ENCODE measurements at regions not wholly inside any gene's neighbourhood (a gene's known extent, or its start where the extent isn't known, plus 50 kb on each side); places are given as distances from the start of the nearest gene placed in this dataset.

DNA sequence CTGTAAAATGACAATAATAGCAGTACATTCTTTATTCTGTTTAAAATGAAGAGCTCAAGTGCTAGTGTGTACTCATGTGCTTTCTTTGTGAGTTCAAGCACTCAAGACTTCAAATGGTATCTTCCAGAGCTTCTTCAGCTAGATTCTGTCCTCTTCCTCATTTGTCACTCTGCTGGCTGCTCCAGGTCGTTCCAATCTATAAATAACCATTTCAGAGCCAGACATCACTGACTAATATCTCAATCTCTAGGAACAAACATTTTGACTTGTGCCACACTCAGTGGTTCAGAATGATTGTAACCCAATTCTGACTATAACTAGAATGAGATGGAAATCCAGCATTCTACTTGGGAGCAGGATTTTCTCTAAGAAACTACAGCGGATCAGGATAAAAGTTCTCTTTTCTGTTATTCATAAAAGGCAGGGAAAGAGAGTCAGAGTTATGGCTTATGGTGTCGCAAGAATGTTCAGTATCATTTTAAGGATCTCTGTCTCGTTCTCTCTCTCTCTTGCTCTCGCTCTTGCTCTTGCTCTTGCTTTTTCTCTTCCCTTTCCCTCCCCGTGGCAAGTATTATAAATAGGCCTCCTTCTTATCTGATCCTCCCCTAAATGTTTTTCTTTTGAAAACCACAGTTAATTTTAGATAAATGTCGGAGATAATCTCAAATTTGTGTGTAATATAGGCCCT is 116.3 kb upstream of the MAF start:
- BruUV-seq (replicated peaks), result no TSS peak
- H3K27me3 ChIP-seq (replicated peaks; ENCODE audit: control insufficient read depth, insufficient read depth, low read length), result no peaks in the 10 kb centered on the region
- no peaks in the 10 kb centered on the region for H3K36me3 ChIP-seq (ENCODE audit: control insufficient read depth, insufficient read depth, low read length)
- DNase-seq, result no peak
- no peak overlapping the region for H3K4me3 ChIP-seq (ENCODE audit: low read depth, low read length)
- Mint-ChIP-seq H3K4me1 (ENCODE audit: low read depth, unreplicated experiment) (peaks cover 27% of the 10 kb centered on the region), H3K4me3 (ENCODE audit: unreplicated experiment) (no peak overlapping the region), H3K27ac (ENCODE audit: unreplicated experiment) (peak overlapping the region; percentile 12), H3K36me3 (ENCODE audit: insufficient read depth, unreplicated experiment) (no peaks in the 10 kb centered on the region), H3K9me3 (ENCODE audit: unreplicated experiment) (no peaks in the 10 kb centered on the region), H3K27me3 (ENCODE audit: insufficient read depth, unreplicated experiment) (no peaks in the 10 kb centered on the region)
- H3K9me3 ChIP-seq, result no peaks in the 10 kb centered on the region
- intact Hi-C loops (cut with micrococcal nuclease; ENCODE audit: unreplicated experiment), result no loop called here
- TF ChIP-seq, protein P1, sequence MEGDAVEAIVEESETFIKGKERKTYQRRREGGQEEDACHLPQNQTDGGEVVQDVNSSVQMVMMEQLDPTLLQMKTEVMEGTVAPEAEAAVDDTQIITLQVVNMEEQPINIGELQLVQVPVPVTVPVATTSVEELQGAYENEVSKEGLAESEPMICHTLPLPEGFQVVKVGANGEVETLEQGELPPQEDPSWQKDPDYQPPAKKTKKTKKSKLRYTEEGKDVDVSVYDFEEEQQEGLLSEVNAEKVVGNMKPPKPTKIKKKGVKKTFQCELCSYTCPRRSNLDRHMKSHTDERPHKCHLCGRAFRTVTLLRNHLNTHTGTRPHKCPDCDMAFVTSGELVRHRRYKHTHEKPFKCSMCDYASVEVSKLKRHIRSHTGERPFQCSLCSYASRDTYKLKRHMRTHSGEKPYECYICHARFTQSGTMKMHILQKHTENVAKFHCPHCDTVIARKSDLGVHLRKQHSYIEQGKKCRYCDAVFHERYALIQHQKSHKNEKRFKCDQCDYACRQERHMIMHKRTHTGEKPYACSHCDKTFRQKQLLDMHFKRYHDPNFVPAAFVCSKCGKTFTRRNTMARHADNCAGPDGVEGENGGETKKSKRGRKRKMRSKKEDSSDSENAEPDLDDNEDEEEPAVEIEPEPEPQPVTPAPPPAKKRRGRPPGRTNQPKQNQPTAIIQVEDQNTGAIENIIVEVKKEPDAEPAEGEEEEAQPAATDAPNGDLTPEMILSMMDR (IDR thresholded peaks at IDR 0.05; ENCODE audit: insufficient read depth in 1 of 2, low read depth in 1 of 2, low read length in 1 of 2, severe bottlenecking in 1 of 2, unreplicated experiment in 1 of 2), result no peak
- ChIA-PET POLR2A (no interaction called here), CTCF (no interaction called here)
- H3K4me1 ChIP-seq, result peaks cover 41% of the 10 kb centered on the region

DNA sequence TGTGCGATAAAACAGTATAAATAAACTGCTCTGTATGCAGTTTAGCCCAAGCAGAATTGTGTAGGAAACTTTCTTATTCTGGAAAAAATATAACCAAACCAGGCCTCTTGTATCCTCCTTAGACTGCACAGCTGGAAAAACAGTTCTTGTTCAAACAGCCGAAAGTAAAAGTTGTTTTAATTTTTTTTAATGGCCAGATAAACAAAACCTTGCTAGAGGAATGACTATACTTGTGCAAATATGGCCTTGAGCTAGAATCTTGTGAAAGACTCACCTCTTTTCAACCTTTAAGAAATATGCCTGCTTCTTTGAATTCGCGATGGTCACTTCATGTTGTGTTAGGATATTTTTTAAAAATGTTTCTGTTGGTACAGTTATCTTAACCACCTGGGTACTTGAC is 114.5 kb upstream of the MAF start:
- no peak overlapping the region for H3K27ac Mint-ChIP-seq (ENCODE audit: unreplicated experiment)
- H3K9me3 Mint-ChIP-seq (ENCODE audit: unreplicated experiment), result no peaks in the 10 kb centered on the region
- Histone ChIP-seq H3K4me3 (ENCODE audit: low read depth, low read length) (no peak overlapping the region), H3K9me3 (no peaks in the 10 kb centered on the region), H3K4me1 (peaks cover 49% of the 10 kb centered on the region), H3K36me3 (ENCODE audit: control insufficient read depth, insufficient read depth, low read length) (no peaks in the 10 kb centered on the region), H3K27me3 (replicated peaks; ENCODE audit: control insufficient read depth, insufficient read depth, low read length) (no peaks in the 10 kb centered on the region)
- intact Hi-C loops (cut with micrococcal nuclease; ENCODE audit: unreplicated experiment), result no loop called here
- peak in 1 of 2 experiments; percentile 15 for DNase-seq
- no peaks in the 10 kb centered on the region for H3K27me3 Mint-ChIP-seq (ENCODE audit: insufficient read depth, unreplicated experiment)
- TF ChIP-seq, protein P1 (IDR thresholded peaks at IDR 0.05; ENCODE audit: insufficient read depth in 1 of 2, low read depth in 1 of 2, low read length in 1 of 2, severe bottlenecking in 1 of 2, unreplicated experiment in 1 of 2), result no peak
- H3K4me3 Mint-ChIP-seq (ENCODE audit: unreplicated experiment), result no peak overlapping the region
- H3K4me1 Mint-ChIP-seq (ENCODE audit: low read depth, unreplicated experiment), result peaks cover 27% of the 10 kb centered on the region
- CTCF ChIA-PET, result interaction anchor here (0.7 kb wide), 1 partner anchor 107 kb away, joined by 4 read pairs; no protein-coding TSS in a partner anchor
- POLR2A ChIA-PET, result no interaction called here
- no peaks in the 10 kb centered on the region for H3K36me3 Mint-ChIP-seq (ENCODE audit: insufficient read depth, unreplicated experiment)
- BruUV-seq (replicated peaks), result no TSS peak

DNA sequence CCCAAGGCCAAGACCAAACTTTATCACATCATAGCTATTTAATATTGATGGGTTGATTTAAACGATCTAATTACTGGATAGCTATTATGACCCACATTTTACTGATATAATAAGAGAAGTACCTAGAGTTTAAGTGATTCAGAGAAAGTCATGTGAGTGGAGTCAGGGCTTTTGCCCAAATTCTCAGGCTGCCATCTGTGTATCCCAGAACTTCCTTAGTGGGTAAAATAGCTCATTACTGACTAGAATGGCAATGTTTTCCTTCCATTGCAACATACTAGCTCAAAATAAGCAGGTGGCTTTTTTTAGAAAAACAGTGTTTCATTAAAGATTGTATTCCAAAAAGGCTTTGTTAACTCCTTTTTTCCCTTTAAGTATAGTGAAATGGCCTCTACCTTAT is 113.9 kb upstream of the MAF start:
- no peaks in the 10 kb centered on the region for H3K36me3 Mint-ChIP-seq (ENCODE audit: insufficient read depth, unreplicated experiment)
- H3K27ac Mint-ChIP-seq (ENCODE audit: unreplicated experiment), result no peak overlapping the region
- ChIA-PET CTCF (interaction anchor here (0.7 to 1.0 kb wide), 2 partner anchors 107 to 370 kb away, joined by 3 to 4 read pairs; no protein-coding TSS in a partner anchor), POLR2A (no interaction called here)
- BruUV-seq (replicated peaks), result no TSS peak
- TF ChIP-seq, protein P1 (IDR thresholded peaks at IDR 0.05; ENCODE audit: insufficient read depth in 1 of 2, low read depth in 1 of 2, low read length in 1 of 2, severe bottlenecking in 1 of 2, unreplicated experiment in 1 of 2), result no peak
- H3K27me3 Mint-ChIP-seq (ENCODE audit: insufficient read depth, unreplicated experiment), result no peaks in the 10 kb centered on the region
- H3K4me1 Mint-ChIP-seq (ENCODE audit: low read depth, unreplicated experiment), result peaks cover 27% of the 10 kb centered on the region
- H3K4me3 Mint-ChIP-seq (ENCODE audit: unreplicated experiment), result no peak overlapping the region
- no peak for DNase-seq
- Histone ChIP-seq H3K36me3 (ENCODE audit: control insufficient read depth, insufficient read depth, low read length) (no peaks in the 10 kb centered on the region), H3K4me3 (ENCODE audit: low read depth, low read length) (no peak overlapping the region), H3K9me3 (no peaks in the 10 kb centered on the region), H3K4me1 (peaks cover 49% of the 10 kb centered on the region), H3K27me3 (replicated peaks; ENCODE audit: control insufficient read depth, insufficient read depth, low read length) (no peaks in the 10 kb centered on the region)
- intact Hi-C loops (cut with micrococcal nuclease; ENCODE audit: unreplicated experiment), result loop anchor here (5.0 kb wide), 1 partner anchor 368 kb away; no protein-coding TSS in a partner anchor
- H3K9me3 Mint-ChIP-seq (ENCODE audit: unreplicated experiment), result no peaks in the 10 kb centered on the region

All from Caco-2 (cell line).